HCT116 (cell line): ENCODE measurements at regions not wholly inside any gene's neighbourhood (a gene's known extent, or its start where the extent isn't known, plus 50 kb on each side); places are given as distances from the start of the nearest gene placed in this dataset.

ENCODE experiments used
- ATAC-seq: fragments of 200-7000 bp; cut with Tn5 transposase; 2 replicates; pipeline ENCODE4 v1.9.1; 2020; ENCODE audit warnings: mild to moderate bottlenecking, moderate library complexity
- BruUV-seq: library from RNA; stranded (reverse); fragments of 400-500 nt; replicated peaks from 2 replicates; lab custom pipeline; 2021; lab: Mats Ljungman, UMichigan
- CTCF ChIA-PET: fragments of 300-600 bp; sonication (Branson Sonifier 250); formaldehyde crosslinking; loops from one replicate; lab custom pipeline; 2021; ENCODE audit warnings: antibody characterized with exemption; lab: Charles Lee
- POLR2A ChIA-PET: fragments of 300-600, 350-600 bp; sonication (Branson Sonifier 250); formaldehyde crosslinking; loops from one replicate; lab custom pipeline; 2021; ENCODE audit warnings: antibody characterized with exemption; lab: Charles Lee
- RAD21 ChIA-PET, 2 experiments: fragments of 300-600 bp; sonication (Branson Sonifier 250); formaldehyde crosslinking; loops; one replicate each; lab custom pipeline; 2023; ENCODE audit warnings: low total read pairs in 2 of 2; ENCODE audit not compliant: uncharacterized antibody in 2 of 2, unreplicated experiment in 2 of 2, low non-redundant PET in 1 of 2; lab: Charles Lee
- DNase-seq: peaks from one replicate; pipeline ENCODE4 v3.0.0-alpha.2; 2010; ENCODE audit warnings: low read depth, low spot score
- H2AFZ ChIP-seq: fragments of 200-600 bp; shearing (Covaris generic), sonication (generic); 2 replicates; pipeline ENCODE4 v1.6.1; 2017; ENCODE audit warnings: low read depth, mixed run types, mixed read lengths, antibody characterized with exemption, low read length; ENCODE audit not compliant: poor library complexity, severe bottlenecking
- H3K27ac ChIP-seq: 2 replicates; pipeline ENCODE4 v1.5.1; 2012; ENCODE audit warnings: low read depth, low read length
- H3K27me3 ChIP-seq: fragments of 200-600 bp; sonication (generic); 2 replicates; pipeline ENCODE4 v1.6.1; 2016; ENCODE audit warnings: mixed run types, low read length, mixed read lengths; ENCODE audit not compliant: insufficient read depth
- H3K36me3 ChIP-seq, 2 experiments: fragments of 200-500 bp in 1 of 2; fragments of 200-600 bp in 1 of 2; sonication (Bioruptor generic) in 1 of 2; sonication (generic) in 1 of 2; 2 replicates each; pipeline versions ENCODE4 v1.5.1 to v1.6.1; 2014 to 2016; ENCODE audit warnings: low read length in 2 of 2, inconsistent platforms in 1 of 2, mixed read lengths in 1 of 2, mixed run types in 1 of 2; ENCODE audit not compliant: insufficient read depth in 2 of 2, control insufficient read depth in 1 of 2
- H3K4me1 ChIP-seq, 2 experiments: fragments of 200-600 bp in 1 of 2; sonication (generic) in 1 of 2; 2 replicates each; pipeline versions ENCODE4 v1.5.1 to v1.6.1; 2012 to 2017; ENCODE audit warnings: low read length in 2 of 2, inconsistent platforms in 1 of 2, mild to moderate bottlenecking in 1 of 2, mixed read lengths in 1 of 2, mixed run types in 1 of 2, moderate library complexity in 1 of 2; ENCODE audit not compliant: insufficient read depth in 2 of 2, control insufficient read depth in 1 of 2
- H3K4me2 ChIP-seq: fragments of 200-600 bp; sonication (generic); 2 replicates; pipeline ENCODE4 v1.6.1; 2017; ENCODE audit warnings: mixed run types, low read length, mixed read lengths
- H3K4me3 ChIP-seq, 2 experiments: fragments of 200-600 bp in 1 of 2; sonication (generic) in 1 of 2; replicated peaks in 1 of 2; 2 replicates each; pipeline ENCODE4 v1.5.1; 2011 to 2016; ENCODE audit warnings: low read length in 2 of 2, control low read depth in 1 of 2, low read depth in 1 of 2, mild to moderate bottlenecking in 1 of 2, mixed read lengths in 1 of 2, mixed run types in 1 of 2
- H3K79me2 ChIP-seq: fragments of 200-600 bp; sonication (generic); 2 replicates; pipeline ENCODE4 v1.6.1; 2017; ENCODE audit warnings: mild to moderate bottlenecking, mixed run types, low read length, moderate library complexity, mixed read lengths; ENCODE audit not compliant: insufficient read depth
- H3K9ac ChIP-seq: fragments of 200-600 bp; sonication (generic); 2 replicates; pipeline ENCODE4 v1.6.1; 2016; ENCODE audit warnings: low read length, mixed read lengths
- H3K9me2 ChIP-seq: fragments of 200-600 bp; sonication (generic), shearing (Covaris generic); 2 replicates; pipeline ENCODE4 v1.6.1; 2017; ENCODE audit warnings: mixed run types, mild to moderate bottlenecking, moderate library complexity; ENCODE audit not compliant: insufficient read depth
- H3K9me3 ChIP-seq, 2 experiments: fragments of 200-500 bp in 1 of 2; fragments of 200-600 bp in 1 of 2; sonication (Bioruptor generic) in 1 of 2; sonication (generic) in 1 of 2; 2 replicates each; pipeline ENCODE4 v1.6.1; 2014 to 2017; ENCODE audit warnings: low read length in 2 of 2, mixed read lengths in 2 of 2, inconsistent platforms in 1 of 2, low read depth in 1 of 2, mild to moderate bottlenecking in 1 of 2, mixed run types in 1 of 2, moderate library complexity in 1 of 2; ENCODE audit not compliant: control insufficient read depth in 1 of 2, insufficient read depth in 1 of 2
- H4K20me1 ChIP-seq: fragments of 200-600 bp; sonication (generic), shearing (Covaris generic); 2 replicates; pipeline ENCODE4 v1.6.1; 2017; ENCODE audit warnings: mixed run types, mild to moderate bottlenecking, moderate library complexity; ENCODE audit not compliant: insufficient read depth
- CBX3 ChIP-seq: IDR thresholded peaks from 2 replicates; pipeline ENCODE4 v1.6.1; 2012; ENCODE audit warnings: low read depth
- CTCF ChIP-seq, 3 experiments: fragments of 200-600 bp in 1 of 3; sonication (generic) in 1 of 3; IDR thresholded peaks in 2 of 3; conservative IDR thresholded peaks in 1 of 3; 2 replicates each; pipeline ENCODE4 v1.5.1; 2012 to 2017; ENCODE audit warnings: low read depth in 2 of 3, low read length in 2 of 3, antibody characterized with exemption in 1 of 3, borderline replicate concordance in 1 of 3, control low read depth in 1 of 3, mild to moderate bottlenecking in 1 of 3, mixed read lengths in 1 of 3, mixed run types in 1 of 3, moderate library complexity in 1 of 3; ENCODE audit not compliant: insufficient read depth in 1 of 3
- EZH2 ChIP-seq: fragments of 200-600 bp; sonication (generic); IDR thresholded peaks from 2 replicates; pipeline ENCODE4 v1.6.1; 2017; ENCODE audit warnings: antibody characterized with exemption, mixed run types
- EZH2phosphoT487 ChIP-seq: fragments of 200-600 bp; IDR thresholded peaks from 2 replicates; pipeline ENCODE4 v1.6.1; 2018; ENCODE audit warnings: antibody characterized with exemption, borderline replicate concordance
- RAD21 ChIP-seq: IDR thresholded peaks from 2 replicates; pipeline ENCODE4 v1.6.1; 2012; ENCODE audit warnings: low read depth, mild to moderate bottlenecking
- SIN3A ChIP-seq: IDR thresholded peaks from 2 replicates; pipeline ENCODE4 v1.6.1; 2012; ENCODE audit warnings: low read depth
- SP1 ChIP-seq: IDR thresholded peaks from 2 replicates; pipeline ENCODE4 v1.6.1; 2012; ENCODE audit warnings: low read depth
- YY1 ChIP-seq: IDR thresholded peaks from 2 replicates; pipeline ENCODE4 v1.6.1; 2011; ENCODE audit warnings: low read length, low read depth, moderate library complexity, mild to moderate bottlenecking; ENCODE audit not compliant: insufficient replicate concordance; ENCODE audit errors: extremely low read depth
- ZNF274 ChIP-seq: fragments of 200-500 bp; sonication (Bioruptor generic); IDR thresholded peaks from 2 replicates; pipeline ENCODE4 v1.6.1; 2014; ENCODE audit warnings: mild to moderate bottlenecking, low read depth, low read length, inconsistent platforms
- intact Hi-C: fragments of 100-400 bp; cut with micrococcal nuclease; formaldehyde crosslinking; loops from 2 replicates; pipeline ENCODE4 v1.10.0; 2022
- TF ChIP-seq, protein P1 (sequence below): IDR thresholded peaks from 2 replicates; pipeline ENCODE4 v1.6.1; 2011; ENCODE audit warnings: mild to moderate bottlenecking, low read length, moderate library complexity; ENCODE audit not compliant: insufficient replicate concordance; ENCODE audit errors: extremely low read depth

DNA sequence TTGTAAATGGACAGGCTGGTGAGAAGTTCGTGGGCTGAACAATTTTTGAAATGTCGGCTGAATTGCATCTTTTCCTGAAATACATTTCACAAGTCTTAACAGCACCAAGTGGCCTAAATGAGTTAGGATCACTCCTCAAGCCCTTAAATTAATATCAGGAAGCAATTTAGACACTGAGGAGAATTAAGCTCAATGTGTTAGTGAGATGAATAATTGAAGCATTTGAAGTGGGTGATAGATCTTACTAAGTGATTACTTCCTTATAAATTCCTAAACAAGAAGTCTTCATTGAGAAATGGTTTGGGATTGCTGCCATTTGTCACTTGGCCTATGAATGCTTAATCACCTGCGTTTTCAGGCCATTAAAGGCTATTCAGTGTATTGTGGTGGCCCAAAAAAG lies 116.8 kb downstream of the NAA11 start (continued):
- TF ChIP-seq, protein P1, sequence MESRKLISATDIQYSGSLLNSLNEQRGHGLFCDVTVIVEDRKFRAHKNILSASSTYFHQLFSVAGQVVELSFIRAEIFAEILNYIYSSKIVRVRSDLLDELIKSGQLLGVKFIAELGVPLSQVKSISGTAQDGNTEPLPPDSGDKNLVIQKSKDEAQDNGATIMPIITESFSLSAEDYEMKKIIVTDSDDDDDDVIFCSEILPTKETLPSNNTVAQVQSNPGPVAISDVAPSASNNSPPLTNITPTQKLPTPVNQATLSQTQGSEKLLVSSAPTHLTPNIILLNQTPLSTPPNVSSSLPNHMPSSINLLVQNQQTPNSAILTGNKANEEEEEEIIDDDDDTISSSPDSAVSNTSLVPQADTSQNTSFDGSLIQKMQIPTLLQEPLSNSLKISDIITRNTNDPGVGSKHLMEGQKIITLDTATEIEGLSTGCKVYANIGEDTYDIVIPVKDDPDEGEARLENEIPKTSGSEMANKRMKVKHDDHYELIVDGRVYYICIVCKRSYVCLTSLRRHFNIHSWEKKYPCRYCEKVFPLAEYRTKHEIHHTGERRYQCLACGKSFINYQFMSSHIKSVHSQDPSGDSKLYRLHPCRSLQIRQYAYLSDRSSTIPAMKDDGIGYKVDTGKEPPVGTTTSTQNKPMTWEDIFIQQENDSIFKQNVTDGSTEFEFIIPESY = no peak
- TF ChIP-seq RAD21 = no peak

- 0 out of 2 replicates have a peak, but pooled peaks cover 3% of the 10 kb centered on the region for H4K20me1 ChIP-seq
- no TSS peak for BruUV-seq
- TF ChIP-seq ZNF274 (no peak), EZH2phosphoT487 (no peak), EZH2 (no peak), SIN3A (no peak), CBX3 (no peak), SP1 (no peak), CTCF (IDR thresholded peaks at IDR 0.05 in 2 of 3, conservative IDR thresholded peaks at IDR 0.05 in 1 of 3; ENCODE audit: borderline replicate concordance in 1 of 3, insufficient read depth in 1 of 3, low read depth in 2 of 3, low read length in 2 of 3) (no peak), YY1 (no peak)
Measured at GRCh38 chr4:79207281-79207680, 118.6 kb downstream of the NAA11 start.

More at GRCh38 chr4:79207281-79207680, 118.6 kb downstream of the NAA11 start:
- no peaks in the 10 kb centered on the region for H3K27me3 ChIP-seq
- no peaks in the 10 kb centered on the region for H3K79me2 ChIP-seq
- H2AFZ ChIP-seq = no peak overlapping the region
- no peaks in the 10 kb centered on the region for H3K9me3 ChIP-seq
- H3K9ac ChIP-seq = no peak overlapping the region
- no peaks in the 10 kb centered on the region for H3K4me1 ChIP-seq
- RAD21 ChIA-PET = no interaction called here
- ATAC-seq = no peak
- H3K4me2 ChIP-seq = no peak overlapping the region
- POLR2A ChIA-PET = no interaction called here
- intact Hi-C loops = no loop called here
- no peaks in the 10 kb centered on the region for H3K9me2 ChIP-seq
- DNase-seq = no peak
- CTCF ChIA-PET = no interaction called here
- H3K4me3 ChIP-seq = no peak overlapping the region
- no peaks in the 10 kb centered on the region for H3K36me3 ChIP-seq
- no peak overlapping the region for H3K27ac ChIP-seq
